ENCODE measurements at regions not wholly inside any gene's neighbourhood (a gene's known extent, or its start where the extent isn't known, plus 50 kb on each side); places are given as distances from the start of the nearest gene placed in this dataset.

- CTCF ChIA-PET (ENCODE audit: low intra/inter-chr PET ratio, low total read pairs): no interaction called here
- WGBS (ENCODE audit: low lambda C conversion rate): 58% methylated on average over 11 of the region's 20 CpGs
- no TSS peak for BruUV-seq (replicated peaks)
- DNase-seq (ENCODE audit: low spot score) (no peak), ATAC-seq (peak; percentile 56; the same call in 2 of the 3 replicates), FAIRE-seq (no peak)
- Histone ChIP-seq H3K27ac (ENCODE audit: extremely low read length, insufficient read depth, low read length) (no peak overlapping the region), H3K36me3 (replicated peaks in 1 of 2; ENCODE audit: control insufficient read depth in 1 of 2, insufficient read depth in 2 of 2, low read length in 2 of 2) (no peaks in the 10 kb centered on the region), H3K9ac (ENCODE audit: insufficient read depth, low read depth, low read length) (no peak overlapping the region), H3K4me2 (ENCODE audit: low read depth, low read length) (no peak overlapping the region), H3K27me3 (ENCODE audit: control insufficient read depth in 1 of 2, insufficient read depth in 2 of 2, low read length in 2 of 2) (peaks cover 0 to 2% of the 10 kb centered on the region in 2 experiments; a peak in 1 of 5 replicates), H2AFZ (ENCODE audit: low read length) (no peak overlapping the region), H3K79me2 (ENCODE audit: insufficient read depth, low read length) (no peaks in the 10 kb centered on the region), H3K4me1 (ENCODE audit: insufficient read depth, low read length) (no peaks in the 10 kb centered on the region), H3K9me3 (ENCODE audit: low read length) (no peaks in the 10 kb centered on the region), H3K4me3 (replicated peaks in 1 of 3; ENCODE audit: insufficient read depth in 1 of 3, low read depth in 2 of 3, low read length in 3 of 3) (no peak overlapping the region), H4K20me1 (ENCODE audit: insufficient read depth, low read length) (no peaks in the 10 kb centered on the region)
- POLR2A ChIA-PET: no interaction called here
- in situ Hi-C loops (cut with HindIII; ENCODE audit: extremely low pct_ligation_motif_present, low pct_unique_long_range_greater_than_20kb): no loop called here
- intact Hi-C loops (cut with micrococcal nuclease; ENCODE audit: unreplicated experiment): no loop called here
- TF ChIP-seq FOXO1 (CRISPR knock-in tag; IDR thresholded peaks at IDR 0.05) (no peak), ZNF496 (CRISPR knock-in tag; IDR thresholded peaks at IDR 0.05; ENCODE audit: insufficient replicate concordance) (no peak), ZNF788 (CRISPR knock-in tag; IDR thresholded peaks at IDR 0.05; ENCODE audit: borderline replicate concordance) (no peak), SNRNP70 (IDR thresholded peaks at IDR 0.05; ENCODE audit: low read depth, low read length) (no peak), DNMT3B (CRISPR knock-in tag; conservative IDR thresholded peaks at IDR 0.05) (no peak), HMG20A (CRISPR knock-in tag; IDR thresholded peaks at IDR 0.05; ENCODE audit: borderline replicate concordance) (no peak), CTCF (CRISPR knock-in tag; IDR thresholded peaks at IDR 0.05) (peak; percentile 24; the same call in 1 of the 2 replicates), TCF7L2 (IDR thresholded peaks at IDR 0.05; ENCODE audit: low read depth, low read length) (no peak)
Observed at GRCh38 chr2:129708221-129708967, 271.1 kb upstream of the RAB6C start.
